HG03565 (cell line): ENCODE measurements at regions not wholly inside any gene's neighbourhood (a gene's known extent, or its start where the extent isn't known, plus 50 kb on each side); places are given as distances from the start of the nearest gene placed in this dataset.
"Not testable (repeated sequence)": the region's sequence is repeated elsewhere in the genome, so short reads cannot be mapped to it uniquely, and the experiment has no call there.

Source experiments
- ATAC-seq: cut with Tn5 transposase; IDR thresholded peaks from one replicate; pipeline ENCODE4 v1.9.1; 2021; ENCODE audit warnings: mild to moderate bottlenecking, moderate library complexity; ENCODE audit not compliant: unreplicated experiment

GRCh38 chr5:120813551-120813950, 349.5 kb downstream of the PRR16 start:
- no peak for ATAC-seq

- ATAC-seq, result no peak
Measured at GRCh38 chr5:120817044-120817985, 353.2 kb downstream of the PRR16 start.

GRCh38 chr5:120818128-120818527, 354.0 kb downstream of the PRR16 start:
- no peak for ATAC-seq

- no peak for ATAC-seq
Measured at GRCh38 chr5:120823328-120823727, 359.2 kb downstream of the PRR16 start.

GRCh38 chr5:120831646-120832045, 367.5 kb downstream of the PRR16 start:
- not testable (repeated sequence) for ATAC-seq

- ATAC-seq, result no peak
Measured at GRCh38 chr5:120841830-120842229, 377.7 kb downstream of the PRR16 start.

- no peak for ATAC-seq
Measured at GRCh38 chr5:120843390-120843980, 379.4 kb downstream of the PRR16 start.

GRCh38 chr5:120848883-120849282, 384.8 kb downstream of the PRR16 start:
- no peak for ATAC-seq

GRCh38 chr5:120852222-120852860, 388.2 kb downstream of the PRR16 start:
- ATAC-seq, result no peak

GRCh38 chr5:120866997-120867396, 402.9 kb downstream of the PRR16 start:
- ATAC-seq, result no peak

GRCh38 chr5:120869831-120870230, 405.7 kb downstream of the PRR16 start:
- ATAC-seq, result no peak

- ATAC-seq, result no peak
Measured at GRCh38 chr5:120872297-120872696, 408.2 kb downstream of the PRR16 start.

- ATAC-seq, result no peak
Measured at GRCh38 chr5:120873083-120873482, 409.0 kb downstream of the PRR16 start.

- ATAC-seq, result no peak
Measured at GRCh38 chr5:120874081-120874862, 410.2 kb downstream of the PRR16 start.

- ATAC-seq, result no peak
Measured at GRCh38 chr5:120882038-120882775, 418.1 kb downstream of the PRR16 start.

- no peak for ATAC-seq
Measured at GRCh38 chr5:120886351-120886860, 422.3 kb downstream of the PRR16 start.

- no peak for ATAC-seq
Measured at GRCh38 chr5:120895660-120896059, 431.6 kb downstream of the PRR16 start.

GRCh38 chr5:120901199-120901598, 437.1 kb downstream of the PRR16 start:
- no peak for ATAC-seq

- no peak for ATAC-seq
Measured at GRCh38 chr5:120907953-120908352, 443.9 kb downstream of the PRR16 start.

- ATAC-seq, result no peak
Measured at GRCh38 chr5:120910629-120911028, 446.5 kb downstream of the PRR16 start.
